H1 (cell line): ENCODE measurements at regions not wholly inside any gene's neighbourhood (a gene's known extent, or its start where the extent isn't known, plus 50 kb on each side); places are given as distances from the start of the nearest gene placed in this dataset.

Source experiments
- EZH2 ChIP-seq: fragments of 200-600 bp; sonication (generic); IDR thresholded peaks from 2 replicates; pipeline ENCODE4 v1.7.1; 2012; ENCODE audit warnings: low read depth, mild to moderate bottlenecking, moderate library complexity, low read length, inconsistent platforms; ENCODE audit not compliant: severe bottlenecking
- YY1 ChIP-seq: IDR thresholded peaks from 2 replicates; pipeline ENCODE4 v1.6.1; 2011; ENCODE audit warnings: low read depth, mild to moderate bottlenecking, low read length

DNA sequence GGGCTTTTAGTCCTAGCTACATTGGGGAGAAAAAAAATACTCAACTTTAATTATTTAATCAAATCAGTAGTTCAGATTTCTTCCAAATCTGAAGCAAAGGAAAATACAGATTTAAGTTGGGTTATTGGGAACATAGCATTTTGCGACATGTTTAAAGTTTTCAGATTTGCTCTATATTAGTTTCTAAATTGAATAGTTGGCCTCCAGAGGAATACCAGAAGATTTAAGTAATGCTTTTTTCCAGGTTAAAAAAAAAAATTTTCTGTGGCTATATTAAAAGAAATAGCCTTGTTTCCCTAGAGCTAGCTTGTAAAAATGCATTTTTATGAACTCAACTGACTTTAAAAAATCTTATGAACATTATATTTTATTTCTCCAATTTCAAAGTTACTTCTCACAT, 115.9 kb downstream of the DDX53 start (continued):
- TF ChIP-seq YY1 (no peak), EZH2 (no peak)
